NCI-H1092 treated with DMSO at 0.1 percent for 48 hours (cell line): ENCODE measurements at regions not wholly inside any gene's neighbourhood (a gene's known extent, or its start where the extent isn't known, plus 50 kb on each side); places are given as distances from the start of the nearest gene placed in this dataset.
"Not testable (repeated sequence)": the region's sequence is repeated elsewhere in the genome, so short reads cannot be mapped to it uniquely, and the experiment has no call there.

Experiments
- DNase-seq: peaks from one replicate; lab custom pipeline; 2025; lab: John Stamatoyannopoulos, UW

GRCh38 chr10:65142641-65143435 is 1621.6 kb downstream of the REEP3 start:
- no peak for DNase-seq

- DNase-seq, result no peak
Observed at GRCh38 chr10:65143723-65144122, 1622.5 kb downstream of the REEP3 start.

- DNase-seq, result no peak
Observed at GRCh38 chr10:65149878-65150277, 1628.7 kb downstream of the REEP3 start.

GRCh38 chr10:65166272-65166671 is 1645.1 kb downstream of the REEP3 start:
- DNase-seq, result no peak

GRCh38 chr10:65172249-65172648 is 1651.0 kb downstream of the REEP3 start:
- DNase-seq, result no peak

- no peak for DNase-seq
Observed at GRCh38 chr10:65176994-65177393, 1655.8 kb downstream of the REEP3 start.

GRCh38 chr10:65183236-65183635 is 1662.0 kb downstream of the REEP3 start:
- no peak for DNase-seq

- DNase-seq, result not testable (repeated sequence)
Observed at GRCh38 chr10:65186668-65187067, 1665.5 kb downstream of the REEP3 start.

- no peak for DNase-seq
Observed at GRCh38 chr10:65194126-65194525, 1672.9 kb downstream of the REEP3 start.

- no peak for DNase-seq
Observed at GRCh38 chr10:65194555-65194954, 1673.4 kb downstream of the REEP3 start.

GRCh38 chr10:65196111-65196510 is 1674.9 kb downstream of the REEP3 start:
- no peak for DNase-seq

- no peak for DNase-seq
Observed at GRCh38 chr10:65197935-65198334, 1676.7 kb downstream of the REEP3 start.

- DNase-seq, result no peak
Observed at GRCh38 chr10:65201491-65201890, 1680.3 kb downstream of the REEP3 start.

- no peak for DNase-seq
Observed at GRCh38 chr10:65204999-65205398, 1683.8 kb downstream of the REEP3 start.

- DNase-seq, result no peak
Observed at GRCh38 chr10:65213170-65213569, 1692.0 kb downstream of the REEP3 start.

GRCh38 chr10:65219444-65219843 is 1698.2 kb downstream of the REEP3 start:
- DNase-seq, result no peak

GRCh38 chr10:65231148-65231547 is 1694.7 kb upstream of the LRRTM3 start:
- no peak for DNase-seq

- no peak for DNase-seq
Observed at GRCh38 chr10:65234261-65234660, 1691.6 kb upstream of the LRRTM3 start.

GRCh38 chr10:65235266-65235665 is 1690.6 kb upstream of the LRRTM3 start:
- DNase-seq, result no peak

- no peak for DNase-seq
Observed at GRCh38 chr10:65235846-65236245, 1690.0 kb upstream of the LRRTM3 start.

GRCh38 chr10:65265451-65265954 is 1660.3 kb upstream of the LRRTM3 start:
- no peak for DNase-seq

- not testable (repeated sequence) for DNase-seq
Observed at GRCh38 chr10:65269551-65269950, 1656.3 kb upstream of the LRRTM3 start.

GRCh38 chr10:65270969-65271368 is 1654.9 kb upstream of the LRRTM3 start:
- no peak for DNase-seq

GRCh38 chr10:65273115-65273514 is 1652.7 kb upstream of the LRRTM3 start:
- DNase-seq, result no peak
